Uterus (tissue), 3 donors: ENCODE measurements at regions not wholly inside any gene's neighbourhood (a gene's known extent, or its start where the extent isn't known, plus 50 kb on each side); places are given as distances from the start of the nearest gene placed in this dataset.

Source experiments
- DNase-seq, 2 donors: peaks; one replicate each; pipeline ENCODE4 v3.0.0-alpha.2; 2019 to 2020
- H3K27ac ChIP-seq, 2 donors: fragments of 200-600 bp; sonication (generic); 1 replicate in 1 of 2; 2 replicates in 1 of 2; pipeline ENCODE4 v1.5.1; 2016 to 2018
- H3K27me3 ChIP-seq, 2 donors: fragments of 200-600 bp; sonication (generic); one replicate each; pipeline ENCODE4 v1.5.1; 2018 to 2019; ENCODE audit warnings: control low read depth in 1 of 2
- H3K36me3 ChIP-seq, 2 donors: fragments of 200-600 bp; sonication (generic); one replicate each; pipeline ENCODE4 v1.5.1; 2019; ENCODE audit warnings: control low read depth in 1 of 2
- H3K4me1 ChIP-seq, 2 donors: fragments of 200-600 bp; sonication (generic); one replicate each; pipeline ENCODE4 v1.5.1; 2018 to 2019; ENCODE audit warnings: control low read depth in 1 of 2
- H3K4me3 ChIP-seq, 2 donors: fragments of 200-600 bp; sonication (generic); 1 replicate in 1 of 2; 2 replicates in 1 of 2; pipeline ENCODE4 v1.5.1; 2018 to 2019; ENCODE audit warnings: mild to moderate bottlenecking in 1 of 2
- H3K9me3 ChIP-seq, 2 donors: fragments of 200-600 bp; sonication (generic); one replicate each; pipeline ENCODE4 v1.5.1; 2019; ENCODE audit warnings: control low read depth in 1 of 2
- POLR2A ChIP-seq, 2 donors: fragments of 450-650 bp; IDR thresholded peaks; one replicate each; pipeline ENCODE4 v1.6.1; 2016; ENCODE audit warnings: antibody characterized with exemption in 2 of 2, mild to moderate bottlenecking in 1 of 2, moderate library complexity in 1 of 2
- intact Hi-C: fragments of 100-400 bp; cut with DNase I; formaldehyde crosslinking; loops from one replicate; pipeline ENCODE4 v1.15.1; 2023; ENCODE audit warnings: low total_unique reads
- TF ChIP-seq, protein P1 (sequence below), 4 experiments: fragments of 200-600 bp in 2 of 4; fragments of 450-650 bp in 2 of 4; sonication (generic) in 2 of 4; IDR thresholded peaks; one replicate each; pipeline ENCODE4 v1.5.1; 2016 to 2019; ENCODE audit warnings: antibody characterized with exemption in 4 of 4, mild to moderate bottlenecking in 2 of 4, moderate library complexity in 1 of 4
- donor health status: DM: yes; HTN: yes; CAD: no.

DNA sequence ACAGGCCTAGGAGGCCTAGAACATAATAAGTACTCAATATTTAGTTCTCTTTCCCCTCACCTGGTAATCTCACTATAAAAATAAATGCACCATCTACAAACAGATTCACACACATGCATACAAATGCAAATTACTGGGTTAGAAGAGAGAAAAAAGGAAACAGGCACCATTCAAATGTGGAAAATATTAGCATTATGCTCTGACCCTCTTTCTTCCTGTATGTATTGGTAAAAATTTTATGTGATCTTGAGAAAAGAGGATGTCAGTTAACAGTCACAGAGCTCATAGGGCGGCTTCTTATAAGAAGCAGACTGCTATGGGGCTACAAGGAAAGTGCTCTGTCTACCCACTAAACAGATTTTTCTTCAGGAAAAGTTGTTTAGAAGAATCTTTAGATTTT lies 565.4 kb downstream of the LMO4 start:
- H3K9me3 ChIP-seq, result no peaks in the 10 kb centered on the region
- H3K27me3 ChIP-seq, result no peaks in the 10 kb centered on the region
- no peak overlapping the region for H3K27ac ChIP-seq
- H3K4me3 ChIP-seq, result no peak overlapping the region
- H3K36me3 ChIP-seq, result no peaks in the 10 kb centered on the region
- DNase-seq, result no peak
- H3K4me1 ChIP-seq, result no peaks in the 10 kb centered on the region
- TF ChIP-seq POLR2A (IDR thresholded peaks at IDR 0.05), result no peak
- TF ChIP-seq, protein P1, sequence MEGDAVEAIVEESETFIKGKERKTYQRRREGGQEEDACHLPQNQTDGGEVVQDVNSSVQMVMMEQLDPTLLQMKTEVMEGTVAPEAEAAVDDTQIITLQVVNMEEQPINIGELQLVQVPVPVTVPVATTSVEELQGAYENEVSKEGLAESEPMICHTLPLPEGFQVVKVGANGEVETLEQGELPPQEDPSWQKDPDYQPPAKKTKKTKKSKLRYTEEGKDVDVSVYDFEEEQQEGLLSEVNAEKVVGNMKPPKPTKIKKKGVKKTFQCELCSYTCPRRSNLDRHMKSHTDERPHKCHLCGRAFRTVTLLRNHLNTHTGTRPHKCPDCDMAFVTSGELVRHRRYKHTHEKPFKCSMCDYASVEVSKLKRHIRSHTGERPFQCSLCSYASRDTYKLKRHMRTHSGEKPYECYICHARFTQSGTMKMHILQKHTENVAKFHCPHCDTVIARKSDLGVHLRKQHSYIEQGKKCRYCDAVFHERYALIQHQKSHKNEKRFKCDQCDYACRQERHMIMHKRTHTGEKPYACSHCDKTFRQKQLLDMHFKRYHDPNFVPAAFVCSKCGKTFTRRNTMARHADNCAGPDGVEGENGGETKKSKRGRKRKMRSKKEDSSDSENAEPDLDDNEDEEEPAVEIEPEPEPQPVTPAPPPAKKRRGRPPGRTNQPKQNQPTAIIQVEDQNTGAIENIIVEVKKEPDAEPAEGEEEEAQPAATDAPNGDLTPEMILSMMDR (IDR thresholded peaks at IDR 0.05), result no peak
- intact Hi-C loops, result no loop called here

GRCh38 chr1:87897481-87897880 lies 568.8 kb downstream of the LMO4 start:
- no peaks in the 10 kb centered on the region for H3K27me3 ChIP-seq
- no peak overlapping the region for H3K27ac ChIP-seq
- no peaks in the 10 kb centered on the region for H3K9me3 ChIP-seq
- H3K4me3 ChIP-seq, result no peak overlapping the region
- TF ChIP-seq POLR2A (IDR thresholded peaks at IDR 0.05), result no peak
- TF ChIP-seq, protein P1 (IDR thresholded peaks at IDR 0.05), result no peak
- H3K36me3 ChIP-seq, result no peaks in the 10 kb centered on the region
- intact Hi-C loops, result no loop called here
- no peak for DNase-seq
- no peaks in the 10 kb centered on the region for H3K4me1 ChIP-seq

GRCh38 chr1:87898431-87898830 lies 569.8 kb downstream of the LMO4 start:
- intact Hi-C loops, result no loop called here
- DNase-seq, result no peak
- H3K27ac ChIP-seq, result no peak overlapping the region
- H3K4me1 ChIP-seq, result no peaks in the 10 kb centered on the region
- TF ChIP-seq, protein P1 (IDR thresholded peaks at IDR 0.05), result no peak
- TF ChIP-seq POLR2A (IDR thresholded peaks at IDR 0.05), result no peak
- H3K9me3 ChIP-seq, result no peaks in the 10 kb centered on the region
- H3K27me3 ChIP-seq, result no peaks in the 10 kb centered on the region
- no peaks in the 10 kb centered on the region for H3K36me3 ChIP-seq
- no peak overlapping the region for H3K4me3 ChIP-seq

DNA sequence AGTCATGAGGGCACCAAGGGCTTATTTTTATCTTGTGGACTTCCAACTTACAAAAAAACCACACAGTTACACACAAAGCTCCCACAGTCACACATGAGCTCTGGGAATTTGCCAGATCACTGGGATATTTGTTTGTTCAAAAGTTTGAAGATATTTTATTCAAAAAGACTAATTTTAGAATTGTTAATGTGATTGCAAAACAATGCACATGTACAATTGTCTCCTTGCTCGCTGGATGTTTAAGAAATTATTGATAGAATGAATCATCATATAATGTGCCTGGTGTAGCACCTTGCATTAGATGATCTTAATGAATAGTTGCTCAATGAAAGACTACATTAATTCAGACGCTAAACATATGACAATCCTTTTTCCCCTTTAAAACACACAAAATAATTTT lies 570.3 kb downstream of the LMO4 start:
- intact Hi-C loops, result no loop called here
- Histone ChIP-seq H3K4me1 (no peaks in the 10 kb centered on the region), H3K27me3 (no peaks in the 10 kb centered on the region), H3K9me3 (no peaks in the 10 kb centered on the region), H3K4me3 (no peak overlapping the region), H3K36me3 (no peaks in the 10 kb centered on the region), H3K27ac (no peak overlapping the region)
- no peak for DNase-seq
- TF ChIP-seq, protein P1 (IDR thresholded peaks at IDR 0.05), result no peak
- no peak for TF ChIP-seq POLR2A (IDR thresholded peaks at IDR 0.05)

DNA sequence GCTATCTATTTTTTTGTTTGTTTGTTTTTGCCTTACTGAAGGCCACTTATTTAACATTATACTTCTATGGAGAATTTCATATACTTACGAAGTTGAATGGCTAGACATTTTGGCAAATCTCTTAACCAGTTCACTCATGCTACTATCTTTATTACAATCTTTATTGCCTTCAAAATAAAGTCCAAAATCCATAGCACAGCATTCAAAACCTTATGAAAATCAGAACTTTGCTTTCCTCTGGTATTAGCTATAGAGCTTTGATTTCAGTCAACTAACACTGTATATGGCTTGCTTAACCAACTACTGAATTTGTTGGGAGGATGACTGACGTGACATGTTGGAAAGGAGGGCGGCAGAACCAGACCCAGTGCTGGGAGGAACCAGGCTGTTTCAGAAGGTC lies 571.1 kb downstream of the LMO4 start:
- H3K9me3 ChIP-seq, result no peaks in the 10 kb centered on the region
- no peak for TF ChIP-seq POLR2A (IDR thresholded peaks at IDR 0.05)
- TF ChIP-seq, protein P1 (IDR thresholded peaks at IDR 0.05), result no peak
- intact Hi-C loops, result no loop called here
- no peak overlapping the region for H3K4me3 ChIP-seq
- no peaks in the 10 kb centered on the region for H3K4me1 ChIP-seq
- H3K36me3 ChIP-seq, result no peaks in the 10 kb centered on the region
- no peak for DNase-seq
- no peak overlapping the region for H3K27ac ChIP-seq
- no peaks in the 10 kb centered on the region for H3K27me3 ChIP-seq
